NCI-H1048 (cell line): ENCODE measurements at regions not wholly inside any gene's neighbourhood (a gene's known extent, or its start where the extent isn't known, plus 50 kb on each side); places are given as distances from the start of the nearest gene placed in this dataset.
"Not testable (repeated sequence)": the region's sequence is repeated elsewhere in the genome, so short reads cannot be mapped to it uniquely, and the experiment has no call there.

Source experiments
- DNase-seq: peaks from one replicate; lab custom pipeline; 2025; lab: John Stamatoyannopoulos, UW

DNA sequence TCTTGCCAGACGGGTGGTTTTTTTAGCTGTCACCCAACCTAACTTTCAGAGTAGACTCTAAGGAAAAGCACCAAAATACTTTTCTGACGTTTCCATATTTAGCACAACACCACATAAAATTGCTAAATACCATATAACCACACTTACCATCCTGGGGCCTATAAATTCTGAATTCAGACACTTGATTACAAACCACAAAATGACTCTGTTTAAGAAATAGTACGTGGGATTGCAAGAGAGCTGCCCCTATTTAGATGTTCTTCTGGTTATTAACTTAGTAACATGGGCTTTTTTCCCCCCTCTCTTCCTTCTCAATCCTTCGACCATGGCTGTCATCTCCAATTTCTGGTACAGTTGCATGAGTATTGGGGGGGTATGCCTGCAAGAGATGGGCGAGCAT, 287.7 kb downstream of the BMP4 start:
- DNase-seq, result no peak

DNA sequence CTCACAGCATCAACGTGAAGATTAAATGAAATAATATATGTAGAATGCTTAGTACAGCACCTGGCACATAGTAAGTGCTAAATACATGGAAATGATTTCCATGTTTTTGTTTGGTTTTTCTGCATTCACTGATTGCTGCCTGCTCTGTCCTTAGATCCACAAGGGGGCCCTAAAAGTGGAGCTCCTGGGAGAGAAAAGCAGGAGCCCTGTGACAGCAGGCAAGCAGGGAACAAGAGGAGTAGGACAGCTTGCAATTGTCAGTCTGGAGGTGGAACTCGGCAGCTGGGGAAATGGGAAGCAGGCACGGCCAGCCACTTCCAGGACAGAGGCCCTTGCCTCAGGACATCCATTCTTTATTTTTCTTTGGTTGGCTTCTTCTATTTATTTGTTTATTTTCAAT, 292.9 kb downstream of the BMP4 start:
- no peak for DNase-seq

DNA sequence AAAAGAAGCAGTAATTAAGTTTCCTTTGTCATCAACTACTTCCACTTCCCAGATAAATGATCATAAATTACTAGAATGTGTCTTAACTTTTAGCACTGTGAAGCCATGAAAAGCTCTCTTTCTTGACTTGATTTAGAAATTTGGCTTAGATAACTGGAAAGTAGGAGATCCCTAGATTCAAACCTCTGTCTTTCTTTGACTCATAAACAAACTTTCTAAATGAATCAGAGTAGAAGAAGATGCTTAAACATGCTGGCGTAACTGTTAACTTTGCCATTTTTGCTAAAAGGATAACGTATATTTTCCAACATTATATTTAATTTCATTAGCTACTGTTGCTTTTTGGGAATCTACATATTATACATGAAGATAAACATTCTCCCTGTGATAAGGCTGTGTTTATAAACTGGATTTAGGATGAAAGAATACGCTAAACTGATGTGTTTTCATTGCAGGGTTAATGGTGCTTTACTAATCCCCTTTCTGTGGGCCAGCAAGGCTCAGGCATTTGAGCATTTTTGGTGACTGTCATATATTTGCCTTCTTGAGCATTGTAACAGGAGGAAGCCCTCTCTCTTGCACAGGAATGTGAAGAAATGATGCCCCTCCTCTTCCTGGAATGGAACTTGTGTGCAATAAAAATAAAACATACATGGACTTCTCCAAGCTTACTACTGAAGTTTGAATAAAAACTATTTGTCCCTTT, 301.4 kb downstream of the BMP4 start:
- no peak for DNase-seq

GRCh38 chr14:53652068-53652467, 304.6 kb downstream of the BMP4 start:
- DNase-seq, result no peak

- no peak for DNase-seq
These were observed 305.4 kb downstream of the BMP4 start for GRCh38 chr14:53651096-53651740.

- DNase-seq, result no peak
These were observed 309.7 kb downstream of the BMP4 start for GRCh38 chr14:53646925-53647324.

DNA sequence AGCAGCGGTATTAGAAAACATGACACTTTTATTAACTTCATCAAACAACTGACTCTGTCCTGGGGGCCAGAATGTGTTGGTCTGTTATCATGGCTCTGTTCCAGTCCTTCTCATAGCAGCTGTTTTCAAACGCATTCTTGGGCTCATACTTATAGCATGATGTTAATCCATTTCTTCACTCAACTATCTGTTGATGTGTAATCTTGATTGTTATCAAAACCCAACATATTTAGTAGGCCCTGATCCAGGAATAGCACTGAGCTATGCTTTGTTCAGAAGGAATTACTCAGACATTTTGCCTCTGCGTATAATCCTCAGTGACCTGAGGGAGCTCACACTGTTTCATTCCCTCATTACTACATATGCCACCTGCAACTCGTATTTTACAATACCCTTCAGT, 315.9 kb downstream of the BMP4 start:
- DNase-seq, result no peak

- DNase-seq, result no peak
These were observed 317.7 kb downstream of the BMP4 start for GRCh38 chr14:53638966-53639365.

DNA sequence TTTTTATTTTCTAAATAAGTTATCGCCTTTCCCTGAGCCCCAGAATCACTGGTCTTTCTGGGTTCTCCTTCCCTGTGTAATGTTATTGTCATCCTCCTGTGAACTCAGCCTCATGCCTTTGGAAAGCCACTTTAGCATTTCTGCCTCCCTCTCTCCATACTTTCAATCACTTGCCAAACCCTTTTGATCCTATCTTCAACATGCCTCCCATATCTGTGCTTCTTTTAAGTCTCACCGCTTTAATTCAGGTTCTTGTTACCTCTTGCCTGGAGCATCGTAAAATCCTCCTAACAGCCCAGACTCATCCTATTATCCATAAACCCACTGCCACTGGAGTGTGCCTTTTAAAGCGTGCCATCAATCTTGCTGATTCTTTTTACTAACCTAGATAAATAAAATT, 321.8 kb downstream of the BMP4 start:
- DNase-seq, result no peak

GRCh38 chr14:53630336-53630735, 326.3 kb downstream of the BMP4 start:
- DNase-seq, result peak; percentile 25

DNA sequence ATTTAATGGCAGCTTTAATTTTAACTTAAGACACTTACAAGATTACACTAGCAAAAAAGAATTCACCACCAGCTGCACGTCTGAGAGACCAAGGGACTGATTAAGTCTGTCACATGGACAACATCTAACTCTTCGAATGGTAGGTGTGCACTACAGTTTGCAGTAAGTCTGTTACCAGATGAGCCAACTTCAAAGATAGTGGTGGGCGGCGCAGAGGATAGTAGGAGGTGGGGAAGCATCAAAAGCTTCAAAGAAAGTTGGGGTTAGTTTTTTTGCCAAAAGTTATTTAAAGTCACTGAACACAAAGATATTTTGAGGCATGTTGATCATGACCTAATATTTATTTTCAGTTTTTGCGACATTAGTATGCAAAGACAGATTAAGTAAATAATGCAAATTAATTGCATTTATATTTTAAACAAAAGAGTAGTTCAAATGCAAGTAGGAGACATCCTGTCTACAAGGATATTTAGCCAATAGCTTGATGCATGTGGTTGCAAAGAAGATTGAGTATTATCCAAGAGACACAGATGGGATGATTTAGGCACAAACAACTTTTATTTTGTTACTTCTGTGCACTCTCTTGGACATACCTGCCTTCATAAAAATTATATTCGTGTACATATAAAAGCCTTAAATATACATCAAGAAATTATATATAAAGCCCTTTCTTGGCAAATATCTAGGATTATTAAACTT, 327.7 kb downstream of the BMP4 start:
- DNase-seq, result no peak

GRCh38 chr14:53628261-53628660, 328.4 kb downstream of the BMP4 start:
- no peak for DNase-seq

DNA sequence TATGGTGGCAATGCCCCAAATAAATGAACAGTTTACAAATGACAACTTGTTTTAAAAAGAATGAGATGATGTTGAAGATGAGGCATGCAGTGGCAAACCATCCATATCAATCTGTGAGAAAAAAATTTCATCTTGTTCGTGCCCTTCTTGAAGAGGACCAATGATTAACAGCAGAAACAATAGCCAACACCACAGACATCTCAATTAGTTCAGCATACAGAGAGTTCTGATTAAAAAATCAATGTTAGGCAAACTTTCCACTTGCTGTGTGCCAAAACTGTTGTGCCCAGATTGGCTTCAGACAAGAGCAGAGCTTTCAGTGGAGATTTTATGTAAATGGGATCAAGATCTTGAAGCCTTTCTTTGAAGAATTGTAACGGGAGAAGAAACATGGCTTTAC, 329.9 kb downstream of the BMP4 start:
- DNase-seq, result no peak

DNA sequence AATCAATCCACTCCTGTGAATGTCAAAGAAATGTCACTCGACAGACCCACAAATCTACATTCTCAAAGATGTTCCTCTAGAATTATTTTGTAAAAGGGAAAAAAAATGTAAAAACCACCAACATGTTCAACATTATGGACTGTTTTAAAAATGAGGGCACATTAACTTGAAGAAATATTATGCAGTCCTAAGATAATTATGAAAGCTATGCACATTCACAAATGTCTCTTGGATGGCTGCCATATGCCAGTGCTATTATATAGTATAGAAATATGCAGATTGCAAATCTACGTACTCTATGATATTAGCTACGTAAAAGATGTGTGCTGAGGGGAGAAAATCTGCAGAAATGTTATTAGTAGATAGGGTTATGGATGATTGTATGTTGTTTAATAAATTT, 334.2 kb downstream of the BMP4 start:
- no peak for DNase-seq

- no peak for DNase-seq
These were observed 334.7 kb downstream of the BMP4 start for GRCh38 chr14:53621921-53622320.

DNA sequence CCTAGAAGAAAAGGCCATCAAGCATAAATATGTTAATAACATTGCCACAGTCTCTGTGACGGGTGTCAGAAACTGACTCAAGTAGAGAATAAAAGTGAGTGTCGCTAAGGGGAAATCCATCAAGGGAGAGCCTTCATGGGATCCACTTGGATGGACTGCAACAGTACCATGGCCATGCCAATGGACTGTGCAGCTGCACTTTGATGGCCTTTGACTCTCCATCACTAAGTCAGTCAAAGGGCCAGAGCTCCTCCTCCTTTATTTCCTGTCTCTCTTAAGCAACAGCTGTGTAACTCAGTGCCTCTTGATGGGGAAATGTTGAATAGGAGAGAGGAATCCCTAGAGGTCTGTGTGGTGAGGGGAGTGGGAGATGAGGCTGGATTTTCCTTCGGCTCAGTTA, 335.2 kb downstream of the BMP4 start:
- no peak for DNase-seq

GRCh38 chr14:53620890-53621289, 335.7 kb downstream of the BMP4 start:
- no peak for DNase-seq

DNA sequence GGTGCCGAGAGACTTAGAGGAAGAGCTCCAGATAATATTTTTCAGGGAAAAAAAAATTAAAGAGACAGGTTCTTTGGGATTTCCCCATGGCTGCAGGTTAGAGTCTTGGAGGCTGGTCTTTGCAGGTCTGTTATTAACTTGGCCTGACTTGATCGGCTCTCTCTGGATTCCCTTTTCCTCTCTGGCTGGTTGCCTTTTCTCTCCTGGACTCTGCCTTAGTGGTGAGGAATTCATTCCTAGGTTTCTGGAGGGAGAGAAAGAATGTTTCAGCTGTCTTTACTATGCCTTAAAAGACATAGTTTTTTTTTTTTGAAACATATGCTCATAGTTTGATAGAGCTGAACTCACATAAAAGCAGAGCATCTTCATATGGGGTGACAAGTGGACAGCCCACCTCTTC, 336.3 kb downstream of the BMP4 start:
- no peak for DNase-seq

GRCh38 chr14:53619691-53620231, 336.9 kb downstream of the BMP4 start:
- no peak for DNase-seq

DNA sequence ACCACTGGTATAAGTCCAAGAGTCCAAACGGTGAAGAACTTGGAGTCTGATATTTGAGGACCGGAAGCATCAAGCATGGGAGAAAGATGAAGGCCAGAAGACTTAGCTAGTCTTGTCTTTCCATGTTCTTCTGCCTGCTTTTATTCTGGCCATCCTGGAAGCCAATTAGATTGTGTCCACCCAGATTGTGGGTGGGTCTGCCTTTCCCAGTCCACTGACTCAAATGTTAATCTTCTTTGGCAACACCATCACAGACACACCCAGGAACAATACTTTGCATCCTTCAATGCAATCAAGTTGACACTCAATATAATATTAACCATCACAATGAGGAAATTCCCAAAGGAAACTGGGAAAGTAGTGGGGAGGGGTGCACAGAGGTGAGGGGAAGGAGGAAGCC, 340.1 kb downstream of the BMP4 start:
- DNase-seq, result not testable (repeated sequence)

GRCh38 chr14:53615252-53615651, 341.4 kb downstream of the BMP4 start:
- no peak for DNase-seq

GRCh38 chr14:53613404-53614253, 343.0 kb downstream of the BMP4 start:
- DNase-seq, result no peak
